Spinal cord (tissue), 9 donors: ENCODE measurements at regions not wholly inside any gene's neighbourhood (a gene's known extent, or its start where the extent isn't known, plus 50 kb on each side); places are given as distances from the start of the nearest gene placed in this dataset.

Experiments used
- DNase-seq, 6 donors: peaks; one replicate each; pipeline versions ENCODE4 v3.0.0 to v3.0.0-alpha.2; 2013 to 2015; ENCODE audit warnings: low spot score in 6 of 6, low read depth in 4 of 6
- H3K27ac ChIP-seq: one replicate; pipeline ENCODE4 v1.5.1; 2013; ENCODE audit warnings: low read depth, low read length, control low read depth
- H3K27me3 ChIP-seq: one replicate; pipeline ENCODE4 v1.6.1; 2013; ENCODE audit warnings: low read length; ENCODE audit not compliant: control insufficient read depth, insufficient read depth
- H3K36me3 ChIP-seq: one replicate; pipeline ENCODE4 v1.6.1; 2013; ENCODE audit warnings: low read length; ENCODE audit not compliant: control insufficient read depth, insufficient read depth
- H3K4me1 ChIP-seq: one replicate; pipeline ENCODE4 v1.6.1; 2013; ENCODE audit warnings: low read length; ENCODE audit not compliant: control insufficient read depth, insufficient read depth
- H3K4me3 ChIP-seq: one replicate; pipeline ENCODE4 v1.5.1; 2013; ENCODE audit warnings: low read depth, low read length, control low read depth
- H3K9me3 ChIP-seq: one replicate; pipeline ENCODE4 v1.6.1; 2013; ENCODE audit warnings: low read length; ENCODE audit not compliant: control insufficient read depth, insufficient read depth
- WGBS: methylation state at CpG from one replicate; pipeline ENCODE4 v1.1.5; 2013; ENCODE audit warnings: missing lambda C conversion rate; ENCODE audit not compliant: insufficient coverage; 5-methylcytosine and 5-hydroxymethylcytosine counted together
- donor health status: healthy.

DNA sequence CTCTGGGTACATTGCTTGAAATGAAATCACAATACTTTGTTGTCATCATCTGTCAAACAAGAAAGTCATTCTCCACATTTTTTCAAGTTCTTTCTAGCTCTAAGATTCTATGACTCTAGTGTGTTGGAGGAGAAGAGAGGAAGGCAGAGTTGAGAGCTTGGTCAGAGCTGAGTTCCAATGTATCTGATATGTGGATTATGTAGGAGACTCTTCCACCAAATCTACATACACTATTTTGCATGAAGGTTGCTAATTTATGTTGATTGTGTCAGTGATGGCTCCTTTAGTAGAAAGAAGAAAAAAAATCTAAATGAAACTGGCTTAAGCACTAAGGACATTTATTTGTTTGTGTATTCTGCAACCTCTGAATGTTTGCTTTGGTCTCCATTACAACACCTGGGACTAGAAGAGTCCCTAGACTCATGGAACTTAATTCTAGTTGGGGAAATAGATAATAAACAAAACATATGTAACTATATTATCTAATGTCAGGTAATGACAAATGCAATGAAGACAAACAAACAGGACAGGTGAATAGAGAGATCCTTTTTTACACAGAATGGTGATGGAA lies 691.9 kb downstream of the UQCRFS1 start:
- H3K36me3 ChIP-seq = no peaks in the 10 kb centered on the region
- H3K4me1 ChIP-seq = no peaks in the 10 kb centered on the region
- H3K9me3 ChIP-seq = no peaks in the 10 kb centered on the region
- no peak overlapping the region for H3K4me3 ChIP-seq
- H3K27ac ChIP-seq = no peak overlapping the region
- no peak for DNase-seq
- no peaks in the 10 kb centered on the region for H3K27me3 ChIP-seq

DNA sequence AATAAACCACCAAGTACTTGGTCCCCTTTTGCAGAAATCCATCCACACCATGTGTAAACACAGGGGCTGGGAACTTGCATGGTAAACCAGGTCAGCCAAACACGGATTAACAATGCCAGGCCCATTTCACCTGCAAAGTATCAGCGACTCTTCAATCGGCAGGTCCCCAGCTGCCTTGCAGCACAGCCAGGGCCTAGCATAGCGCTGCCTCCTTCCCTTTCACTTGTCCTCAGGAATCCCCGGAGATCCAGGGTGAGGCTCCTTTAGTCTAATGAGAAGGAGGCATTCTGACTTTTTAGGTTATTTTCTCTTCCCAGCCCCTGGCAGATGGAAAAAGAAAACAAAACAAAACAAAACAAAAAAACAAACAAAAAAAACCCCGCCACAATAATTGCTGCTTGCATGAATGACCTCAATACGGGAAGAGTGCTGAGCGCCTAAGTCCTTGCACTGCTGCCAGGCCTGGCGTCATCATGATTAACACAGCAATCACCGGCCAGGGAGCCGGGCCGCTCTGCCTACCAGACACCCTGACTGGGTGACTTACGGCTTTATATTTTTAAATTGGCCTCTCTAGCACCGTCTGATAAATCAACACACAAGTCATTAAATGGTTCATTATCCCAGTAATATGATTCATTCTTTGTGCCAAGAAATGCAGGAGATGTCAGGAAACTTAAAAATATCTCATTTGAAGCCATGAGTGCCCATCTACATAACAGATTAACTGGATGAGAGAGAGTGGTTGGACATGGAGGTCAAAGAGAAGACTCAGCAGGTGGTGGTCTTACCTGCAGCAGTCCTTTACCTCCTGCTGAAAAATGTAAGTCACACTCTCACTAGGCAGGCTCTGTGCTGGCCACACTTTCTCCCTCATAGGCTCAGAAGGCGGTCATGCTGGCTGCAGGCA lies 692.7 kb downstream of the UQCRFS1 start:
- WGBS = 49% methylated on average over 11 of the region's 15 CpGs
- H3K4me3 ChIP-seq = no peak overlapping the region
- H3K9me3 ChIP-seq = no peaks in the 10 kb centered on the region
- no peaks in the 10 kb centered on the region for H3K27me3 ChIP-seq
- DNase-seq = peak in 4 of 6 donors; percentile 8 to 84 (median 38)
- H3K4me1 ChIP-seq = no peaks in the 10 kb centered on the region
- H3K36me3 ChIP-seq = no peaks in the 10 kb centered on the region
- no peak overlapping the region for H3K27ac ChIP-seq

DNA sequence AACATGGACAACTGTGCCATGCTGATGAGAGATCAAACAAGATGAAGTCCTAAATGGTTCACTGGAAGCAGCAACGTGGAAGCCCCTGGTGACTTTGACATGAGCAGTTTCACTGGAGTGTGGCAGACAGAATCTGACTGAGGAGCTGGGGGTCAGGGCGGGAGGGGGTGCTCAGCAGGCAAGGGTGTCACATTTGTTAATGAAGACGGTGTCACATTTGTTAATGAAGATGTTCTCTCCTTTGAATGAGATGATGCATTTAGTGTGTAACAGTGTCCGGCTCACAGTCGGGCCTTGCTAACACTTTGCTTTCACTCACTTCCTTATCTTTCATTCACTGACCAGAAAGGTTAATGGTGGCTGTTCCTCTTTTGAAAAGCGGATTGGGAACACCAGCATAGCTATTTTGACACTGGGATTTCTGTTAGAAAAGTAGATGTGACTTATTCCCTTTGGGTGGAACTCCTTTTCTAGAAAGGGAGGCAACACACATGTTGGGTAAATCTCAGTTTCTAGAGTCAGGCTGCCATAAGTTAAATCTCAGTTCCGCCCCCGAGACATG lies 693.7 kb downstream of the UQCRFS1 start:
- Histone ChIP-seq H3K27me3 (no peaks in the 10 kb centered on the region), H3K4me3 (no peak overlapping the region), H3K36me3 (no peaks in the 10 kb centered on the region), H3K9me3 (no peaks in the 10 kb centered on the region), H3K4me1 (no peaks in the 10 kb centered on the region), H3K27ac (no peak overlapping the region)
- no peak for DNase-seq
- WGBS = 88% methylated on average over 2 of the region's 8 CpGs

DNA sequence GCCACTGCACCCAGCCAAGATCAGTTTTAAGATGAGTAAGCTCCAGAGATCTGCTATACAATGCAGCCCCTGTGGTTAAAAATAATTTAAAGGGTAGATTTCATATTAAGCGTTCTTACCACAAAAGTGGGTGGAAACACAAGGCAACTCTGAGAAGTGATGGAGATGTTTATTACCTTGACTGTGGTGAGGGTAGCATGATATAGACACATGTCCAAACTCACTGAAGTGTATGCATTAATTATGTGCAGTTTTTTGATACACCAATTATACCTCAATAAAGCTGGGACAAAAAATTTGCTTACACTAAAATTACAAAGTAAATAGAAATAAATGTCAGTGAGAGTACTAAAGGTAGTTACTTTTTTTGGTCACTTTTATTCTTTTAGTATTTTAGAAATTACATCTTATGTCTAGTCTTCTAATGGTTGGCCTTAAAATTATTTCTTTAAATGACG lies 696.5 kb downstream of the UQCRFS1 start:
- H3K9me3 ChIP-seq = no peaks in the 10 kb centered on the region
- no peak for DNase-seq
- no peaks in the 10 kb centered on the region for H3K27me3 ChIP-seq
- no CpG with 5 or more reads among the region's 2 CpGs for WGBS
- no peaks in the 10 kb centered on the region for H3K36me3 ChIP-seq
- no peak overlapping the region for H3K4me3 ChIP-seq
- no peaks in the 10 kb centered on the region for H3K4me1 ChIP-seq
- no peak overlapping the region for H3K27ac ChIP-seq

DNA sequence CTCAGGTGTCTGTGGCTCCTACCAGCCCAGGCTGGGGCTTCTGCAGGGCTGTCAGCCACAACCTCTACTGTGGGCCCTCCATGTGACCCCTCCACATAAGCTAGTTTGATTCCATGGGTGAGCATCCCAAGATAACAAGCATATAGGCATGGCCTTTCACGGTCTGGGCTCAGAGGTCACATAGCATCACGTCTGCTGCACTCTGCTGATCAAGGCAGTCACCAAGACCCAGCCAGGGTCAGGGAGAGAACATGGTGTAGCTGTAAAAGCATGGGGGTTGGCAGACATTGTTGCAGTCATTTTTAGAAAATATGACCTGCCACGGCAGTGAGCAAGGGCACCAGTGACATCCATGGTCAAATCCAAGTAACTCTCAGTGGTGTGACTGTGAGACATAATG lies 698.8 kb downstream of the UQCRFS1 start:
- Histone ChIP-seq H3K4me3 (no peak overlapping the region), H3K27me3 (no peaks in the 10 kb centered on the region), H3K27ac (no peak overlapping the region), H3K4me1 (no peaks in the 10 kb centered on the region), H3K36me3 (no peaks in the 10 kb centered on the region), H3K9me3 (no peaks in the 10 kb centered on the region)
- whole genome bisulfite sequencing = 80% methylated on average over 3 of the region's 3 CpGs
- DNase-seq = no peak

DNA sequence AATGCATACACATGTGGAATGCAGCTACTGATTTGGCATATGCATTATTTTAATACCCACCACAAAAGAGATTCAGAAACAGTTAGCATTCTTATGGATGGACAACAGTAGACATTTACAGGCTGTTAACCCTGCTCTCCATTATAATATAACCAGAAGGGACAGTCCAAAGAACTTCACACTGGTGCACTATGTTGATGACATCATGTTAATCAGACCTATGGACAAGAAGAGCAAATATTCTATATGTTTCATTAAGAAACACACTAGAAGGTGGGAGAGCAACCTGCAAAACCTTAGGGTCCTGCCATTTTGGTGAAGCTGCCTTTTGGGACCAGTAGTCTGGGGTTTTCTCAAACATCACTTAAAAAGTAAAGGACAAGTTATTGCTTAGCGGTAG lies 701.3 kb downstream of the UQCRFS1 start:
- H3K4me1 ChIP-seq = no peaks in the 10 kb centered on the region
- H3K27me3 ChIP-seq = no peaks in the 10 kb centered on the region
- H3K36me3 ChIP-seq = no peaks in the 10 kb centered on the region
- no peak overlapping the region for H3K4me3 ChIP-seq
- no peak overlapping the region for H3K27ac ChIP-seq
- no CpG with 5 or more reads among the region's 1 CpG for WGBS
- no peaks in the 10 kb centered on the region for H3K9me3 ChIP-seq
- no peak for DNase-seq

DNA sequence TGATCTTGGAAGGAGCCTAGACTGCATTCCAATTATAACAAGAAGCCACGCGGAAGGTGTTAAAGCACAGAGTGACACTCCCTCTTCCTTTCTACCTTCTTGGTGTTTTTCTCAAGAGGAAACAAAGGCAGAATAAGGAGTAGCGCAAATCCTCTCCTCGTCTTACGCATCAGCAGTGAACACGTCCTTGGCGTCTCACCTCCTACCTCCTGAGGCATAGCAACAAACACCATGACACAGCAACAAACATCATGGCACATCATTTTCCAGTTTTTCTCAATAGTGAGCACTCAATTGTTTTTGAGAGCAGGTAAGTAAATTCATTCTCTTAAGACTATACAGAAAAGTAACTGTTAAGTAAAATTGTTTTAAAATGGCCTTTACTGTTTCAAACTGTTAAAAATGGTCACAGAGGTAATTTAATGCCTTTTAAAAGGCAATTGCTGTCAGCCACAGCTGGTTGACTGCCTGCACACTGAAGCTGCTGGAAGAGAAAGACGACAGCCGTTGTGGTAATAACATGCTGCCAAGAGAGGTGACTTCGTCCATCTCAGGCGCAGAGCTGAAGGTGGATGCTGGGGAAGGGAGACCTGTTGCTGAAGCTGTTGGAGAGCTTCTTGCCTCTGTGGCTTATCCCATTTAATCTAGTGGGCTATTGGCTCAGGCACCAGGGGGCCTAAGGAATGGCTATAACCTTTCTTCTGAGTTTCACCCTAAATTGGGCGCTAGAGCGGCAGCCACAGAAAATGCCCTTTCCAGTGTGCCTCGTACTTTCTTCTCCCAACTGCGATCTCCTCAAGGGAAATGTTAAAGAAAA lies 703.7 kb downstream of the UQCRFS1 start:
- no peaks in the 10 kb centered on the region for H3K9me3 ChIP-seq
- no peak overlapping the region for H3K4me3 ChIP-seq
- H3K27ac ChIP-seq = no peak overlapping the region
- H3K4me1 ChIP-seq = no peaks in the 10 kb centered on the region
- WGBS = 74% methylated on average over 9 of the region's 15 CpGs
- peak in 1 of 6 donors; percentile 38 for DNase-seq
- no peaks in the 10 kb centered on the region for H3K27me3 ChIP-seq
- H3K36me3 ChIP-seq = no peaks in the 10 kb centered on the region

DNA sequence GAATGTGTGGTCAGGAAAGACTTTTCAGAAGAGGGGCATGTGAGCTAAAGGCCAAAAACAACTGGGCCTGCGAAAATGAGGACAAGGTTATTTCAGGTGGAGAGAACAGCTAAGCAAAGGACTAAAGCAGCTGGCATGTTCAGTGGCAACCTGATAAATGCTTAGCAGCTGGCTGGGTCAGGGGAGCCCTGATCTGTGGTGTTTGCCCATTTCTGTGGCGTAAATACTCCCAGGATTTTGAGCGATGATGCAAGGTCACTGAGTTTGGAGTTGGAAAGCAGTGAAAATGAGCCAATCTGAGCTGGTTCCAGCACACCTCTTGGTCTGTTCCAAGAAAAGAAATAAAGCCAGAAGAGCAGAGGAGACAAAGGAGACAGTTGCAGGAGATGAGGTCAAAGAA lies 704.3 kb downstream of the UQCRFS1 start:
- no peaks in the 10 kb centered on the region for H3K4me1 ChIP-seq
- DNase-seq = no peak
- no peaks in the 10 kb centered on the region for H3K9me3 ChIP-seq
- no peak overlapping the region for H3K4me3 ChIP-seq
- no peaks in the 10 kb centered on the region for H3K36me3 ChIP-seq
- H3K27me3 ChIP-seq = no peaks in the 10 kb centered on the region
- WGBS = 74% methylated on average over 3 of the region's 3 CpGs
- no peak overlapping the region for H3K27ac ChIP-seq

DNA sequence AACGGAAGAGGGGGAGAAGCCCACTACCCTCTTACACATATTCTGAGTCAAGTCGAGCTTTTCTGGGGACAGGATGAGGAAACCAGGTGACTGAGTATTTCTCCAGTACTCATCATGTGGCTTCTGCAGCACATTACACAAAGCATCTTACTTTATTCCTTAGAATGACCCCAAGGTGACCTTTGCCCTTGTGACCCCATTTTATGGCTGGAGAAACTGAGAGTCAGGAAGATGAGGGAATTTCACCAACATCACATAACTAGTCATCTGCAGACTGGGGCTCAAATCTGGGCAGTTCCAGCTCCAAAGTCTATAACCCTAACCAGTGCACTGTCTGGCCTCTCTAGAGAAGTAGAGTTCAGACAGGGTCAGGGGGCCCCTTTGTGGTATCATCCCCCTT lies 707.0 kb downstream of the UQCRFS1 start:
- Histone ChIP-seq H3K27ac (no peak overlapping the region), H3K4me1 (no peaks in the 10 kb centered on the region), H3K27me3 (no peaks in the 10 kb centered on the region), H3K4me3 (no peak overlapping the region), H3K36me3 (no peaks in the 10 kb centered on the region), H3K9me3 (no peaks in the 10 kb centered on the region)
- WGBS = no CpG with 5 or more reads among the region's 2 CpGs
- no peak for DNase-seq
